HuH-7.5 (cell line): ENCODE measurements at regions not wholly inside any gene's neighbourhood (a gene's known extent, or its start where the extent isn't known, plus 50 kb on each side); places are given as distances from the start of the nearest gene placed in this dataset.
"Not testable (repeated sequence)": the region's sequence is repeated elsewhere in the genome, so short reads cannot be mapped to it uniquely, and the experiment has no call there.

Experiments
- DNase-seq: peaks from one replicate; pipeline ENCODE4 v3.0.0; 2011; ENCODE audit warnings: low spot score

GRCh38 chr2:84288293-84288692, 170.8 kb downstream of the SUCLG1 start:
- no peak for DNase-seq

- no peak for DNase-seq
Measured at GRCh38 chr2:84286878-84287277, 172.2 kb downstream of the SUCLG1 start.

DNA sequence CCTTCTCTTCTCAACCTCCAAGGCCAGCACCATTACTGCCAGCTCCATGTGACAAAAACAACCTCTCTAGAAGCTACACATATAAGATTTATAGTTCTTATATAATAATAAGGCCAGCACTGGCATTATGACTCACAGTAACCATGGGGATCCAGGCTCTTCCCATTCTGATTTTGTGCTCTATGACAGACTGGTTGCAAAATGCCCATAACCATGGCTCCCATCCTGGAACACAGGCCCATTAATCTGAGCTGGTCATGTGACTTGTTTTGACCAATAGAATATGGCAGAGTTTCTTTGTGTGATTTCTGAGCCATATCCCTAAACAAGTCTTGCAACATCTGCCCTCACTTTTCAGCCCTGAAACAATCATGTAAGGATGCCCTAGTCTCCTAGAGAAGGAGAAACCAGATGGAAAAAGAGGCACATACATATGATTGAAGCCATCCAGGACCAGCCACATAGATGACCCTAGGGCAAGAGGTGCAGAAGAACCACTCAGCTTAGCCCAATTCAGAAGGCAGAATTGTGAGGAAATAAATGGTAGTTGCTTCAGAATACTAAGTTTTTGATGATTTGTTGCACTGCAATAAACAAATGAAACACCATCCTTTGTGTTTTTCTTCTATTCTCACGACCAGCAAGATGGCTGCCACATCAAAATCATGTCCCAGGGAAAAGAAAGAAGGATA, 173.9 kb downstream of the SUCLG1 start:
- DNase-seq: no peak

DNA sequence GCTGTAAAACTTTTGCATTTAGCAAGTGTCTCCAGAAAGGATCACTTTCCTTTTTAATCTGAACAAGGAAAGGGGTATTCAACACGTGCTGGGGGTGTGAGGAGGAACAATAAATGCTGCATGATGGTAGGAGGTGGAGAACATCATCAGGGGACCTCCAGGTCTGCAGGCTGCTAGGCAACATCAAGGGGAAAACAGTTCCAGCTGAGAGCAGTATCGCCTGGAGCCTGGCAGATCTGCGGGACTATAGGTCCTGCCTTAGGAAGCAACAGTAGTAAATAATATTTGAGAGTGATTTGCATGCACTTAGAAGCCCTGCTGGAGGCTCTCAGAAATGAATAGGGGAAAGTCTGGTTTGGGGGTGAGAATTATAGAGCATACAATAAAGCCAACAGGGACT, 175.6 kb downstream of the SUCLG1 start:
- no peak for DNase-seq

GRCh38 chr2:84281510-84281909, 177.6 kb downstream of the SUCLG1 start:
- no peak for DNase-seq

DNA sequence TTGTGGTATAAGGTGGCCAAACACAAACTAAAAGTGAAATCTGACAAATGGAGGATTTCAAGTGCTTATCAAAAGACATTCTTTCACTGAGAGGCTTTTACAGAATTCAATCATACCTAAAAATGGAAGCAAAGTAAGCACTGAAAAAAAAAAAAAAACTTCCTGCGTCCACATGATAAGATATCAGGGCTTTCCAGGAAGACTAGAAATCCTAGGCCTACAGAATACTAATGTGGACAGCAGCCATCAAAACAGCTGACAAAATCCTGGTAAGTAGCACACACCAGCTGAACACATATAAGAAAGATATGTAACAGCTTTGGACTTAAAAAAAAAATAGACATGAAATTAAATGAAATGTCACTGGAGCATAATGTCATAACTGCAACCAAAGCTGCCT, 178.2 kb downstream of the SUCLG1 start:
- DNase-seq: no peak

DNA sequence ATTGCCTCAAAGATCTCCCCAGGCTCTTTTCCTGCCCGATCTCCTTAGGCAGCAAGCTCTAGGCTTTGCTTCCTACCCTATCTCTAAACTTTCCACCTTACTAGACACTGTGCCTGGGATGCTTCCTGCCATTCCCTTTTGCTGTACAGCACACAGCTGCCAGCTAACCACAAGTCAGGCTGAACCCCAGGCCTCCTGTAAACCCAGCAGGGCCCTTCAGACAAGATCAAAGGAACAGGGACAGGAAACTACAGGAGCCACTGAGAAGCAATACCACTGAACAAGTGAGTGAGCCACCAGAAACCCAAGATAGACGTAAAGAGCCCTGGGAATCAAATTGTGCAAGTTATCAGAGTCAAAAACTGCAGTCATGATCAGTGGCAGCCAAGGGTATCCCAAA, 180.7 kb downstream of the SUCLG1 start:
- DNase-seq: no peak

- no peak for DNase-seq
Measured at GRCh38 chr2:84276590-84277255, 182.4 kb downstream of the SUCLG1 start.

DNA sequence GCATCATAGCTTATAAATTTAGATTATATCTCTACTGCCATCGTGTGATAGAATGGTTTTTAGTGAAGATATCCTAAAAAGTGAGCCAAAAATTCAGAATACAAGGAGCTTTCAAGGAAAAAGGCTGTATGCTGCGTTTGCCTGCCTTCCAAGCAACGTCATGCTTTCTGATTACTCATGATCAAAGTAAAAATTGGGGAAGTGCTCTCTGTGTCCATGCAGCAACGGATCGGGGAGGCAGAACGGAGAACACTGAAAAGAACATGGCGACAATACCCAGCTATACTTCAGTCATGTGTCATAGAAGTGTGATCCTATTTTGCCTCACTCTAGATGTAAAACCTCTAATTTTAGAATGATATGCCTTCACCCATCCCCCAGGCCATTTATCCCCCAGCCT, 185.7 kb downstream of the SUCLG1 start:
- no peak for DNase-seq

- no peak for DNase-seq
Measured at GRCh38 chr2:84271977-84272376, 187.1 kb downstream of the SUCLG1 start.

DNA sequence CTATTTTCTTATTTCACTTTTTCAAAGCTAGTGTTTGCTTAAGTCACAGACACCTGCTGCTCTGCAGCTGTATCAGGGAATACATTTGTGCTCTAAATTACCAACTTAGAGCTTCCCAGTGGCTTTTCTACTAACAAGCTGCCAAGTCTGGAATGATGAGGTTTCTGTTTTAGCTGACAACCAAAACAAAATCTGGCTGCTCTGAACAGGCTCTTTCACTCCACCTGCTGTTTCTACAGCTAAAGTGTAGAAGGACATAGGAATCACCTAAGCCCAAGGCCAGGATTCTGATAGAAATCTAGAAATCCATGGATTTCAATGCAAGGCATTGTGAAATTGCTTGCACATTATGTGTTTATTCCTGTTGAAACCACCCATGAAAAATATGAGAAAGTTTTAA, 201.2 kb downstream of the SUCLG1 start:
- no peak for DNase-seq

GRCh38 chr2:84251651-84252302, 207.3 kb downstream of the SUCLG1 start:
- DNase-seq: no peak

DNA sequence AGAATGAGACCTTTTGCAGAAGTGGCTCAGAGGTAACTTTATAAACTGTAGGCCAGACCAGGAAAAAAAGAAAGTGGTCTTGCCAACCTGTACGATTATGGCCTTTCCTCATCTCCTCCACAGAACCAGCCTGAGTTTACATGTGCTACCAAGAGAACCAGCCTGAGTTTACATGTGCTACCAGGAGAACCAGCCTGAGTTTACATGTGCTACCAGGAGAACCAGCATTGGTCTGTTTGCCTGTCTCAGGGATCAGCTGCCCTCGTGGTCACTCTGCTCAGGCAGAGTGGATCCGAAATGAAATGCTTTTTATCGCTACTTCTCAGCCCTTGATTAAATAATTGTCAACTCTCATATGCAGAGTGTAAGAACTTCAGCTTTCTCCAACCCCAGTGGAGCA, 209.9 kb downstream of the SUCLG1 start:
- no peak for DNase-seq

DNA sequence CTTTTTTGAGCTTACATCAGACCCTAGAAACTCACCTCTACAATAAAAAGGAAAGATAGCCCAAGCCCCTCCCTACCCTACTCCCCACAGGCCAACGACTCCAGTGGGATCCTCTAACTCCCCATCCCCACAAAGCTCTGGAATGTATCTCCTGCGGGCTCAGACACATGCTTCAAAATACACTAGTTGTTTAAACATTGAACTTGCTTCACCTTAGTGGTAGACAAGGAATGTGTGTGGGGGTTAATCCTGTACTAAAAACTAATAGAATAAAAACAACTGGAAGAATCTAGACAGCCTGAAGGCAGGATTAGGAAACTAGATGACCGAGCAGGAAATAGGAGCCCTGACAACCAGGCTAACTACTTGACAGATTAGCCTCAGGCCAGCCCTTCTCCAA, 211.5 kb downstream of the SUCLG1 start:
- DNase-seq: no peak

- DNase-seq: no peak
Measured at GRCh38 chr2:84243788-84244733, 215.0 kb downstream of the SUCLG1 start.

- DNase-seq: no peak
Measured at GRCh38 chr2:84238907-84239306, 220.2 kb downstream of the SUCLG1 start.

- DNase-seq: no peak
Measured at GRCh38 chr2:84236288-84236687, 222.8 kb downstream of the SUCLG1 start.

DNA sequence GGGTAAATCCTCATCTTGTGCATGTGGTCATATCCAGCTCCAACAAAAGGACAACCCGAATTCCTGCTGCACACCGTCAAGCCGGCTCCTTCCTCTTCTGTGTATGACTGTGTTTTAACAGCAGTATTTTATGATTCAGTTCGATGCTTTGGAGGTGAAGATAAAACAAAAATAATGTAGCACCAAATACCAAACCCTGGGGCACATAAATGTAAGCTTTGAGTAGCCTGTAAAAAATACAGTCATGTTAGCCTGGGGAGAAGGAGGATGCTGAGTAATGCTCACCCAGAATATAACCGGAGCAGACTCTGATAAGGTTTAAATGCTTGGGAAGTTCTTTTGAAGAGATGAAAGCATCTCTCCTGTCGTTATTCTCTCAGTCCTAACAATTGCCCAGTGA, 225.0 kb downstream of the SUCLG1 start:
- DNase-seq: no peak

DNA sequence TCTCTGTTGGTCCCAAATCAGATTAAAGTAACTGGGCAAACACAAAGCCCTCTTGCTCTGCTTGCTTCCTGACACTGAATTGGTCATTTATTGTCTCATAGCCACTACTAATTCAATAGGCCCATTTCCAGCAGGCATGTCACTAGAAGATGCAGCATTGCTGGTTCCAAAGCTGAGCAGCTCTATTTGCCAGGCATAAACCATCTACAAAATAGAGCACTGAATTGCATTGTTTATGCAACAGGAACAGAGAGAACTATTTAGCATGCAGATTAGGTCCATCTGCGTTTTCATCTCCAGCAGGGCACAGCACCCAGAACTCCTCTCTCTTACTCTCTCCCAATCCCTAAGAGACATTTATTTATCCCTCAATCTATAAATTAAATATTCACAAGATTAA, 227.6 kb downstream of the SUCLG1 start:
- DNase-seq: no peak

DNA sequence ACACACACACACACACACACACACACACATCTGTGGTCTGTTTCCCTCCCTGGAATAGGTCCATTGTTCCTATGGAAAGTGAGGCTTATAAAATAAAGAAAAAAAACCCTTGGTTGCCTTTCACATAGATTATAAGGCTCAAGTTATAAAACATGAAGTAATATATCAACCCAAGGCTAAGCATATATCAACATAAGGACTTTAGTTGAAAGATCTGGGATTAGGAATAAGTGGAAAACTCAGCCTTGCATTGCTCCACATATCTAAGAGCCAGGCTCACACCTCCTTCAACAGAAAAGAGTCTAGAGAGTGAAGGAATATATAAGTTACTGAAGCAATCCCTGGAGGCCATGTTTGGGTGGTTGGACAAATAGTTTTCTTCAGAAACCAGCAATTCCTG, 235.0 kb downstream of the SUCLG1 start:
- DNase-seq: no peak

DNA sequence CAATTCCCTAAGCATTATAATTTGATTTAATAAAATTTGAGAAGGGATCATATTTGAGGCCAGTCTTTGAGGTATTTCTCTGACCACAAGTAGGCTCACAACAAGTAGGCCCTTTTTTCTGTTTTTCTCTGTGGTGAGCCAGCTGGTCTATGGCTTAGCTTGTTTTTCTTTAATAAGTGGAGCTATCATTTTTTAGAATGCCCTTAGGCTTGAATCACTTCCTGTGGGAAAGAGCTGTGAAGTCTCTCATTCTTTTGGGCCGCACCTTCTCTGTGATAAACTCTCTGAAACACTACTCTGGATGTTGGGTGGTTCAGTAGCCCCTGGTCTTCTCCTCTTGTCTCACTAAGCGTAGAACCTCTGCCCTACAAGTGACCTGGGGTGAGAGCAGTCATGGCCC, 235.9 kb downstream of the SUCLG1 start:
- DNase-seq: no peak

DNA sequence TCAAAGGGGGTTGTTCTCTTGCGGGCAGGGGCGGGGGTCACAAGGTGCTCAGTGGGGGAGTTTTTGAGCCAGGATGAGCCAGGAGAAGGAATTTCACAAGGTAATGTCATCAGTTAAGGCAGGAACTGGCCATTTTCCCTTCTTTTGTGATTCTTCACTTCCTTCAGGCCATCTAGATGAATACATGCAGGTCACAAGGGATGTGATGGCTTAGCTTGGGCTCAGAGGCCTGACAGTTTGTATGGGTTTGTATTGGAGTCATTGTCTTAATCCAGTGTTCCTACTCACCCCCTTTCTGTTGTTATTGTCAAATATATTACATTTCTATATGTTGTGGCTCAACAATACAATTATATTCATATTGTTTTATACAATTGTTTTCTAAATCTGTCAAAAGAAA, 238.0 kb downstream of the SUCLG1 start:
- not testable (repeated sequence) for DNase-seq
